Fibroblast of skin of left quadriceps (primary cell): ENCODE measurements at regions not wholly inside any gene's neighbourhood (a gene's known extent, or its start where the extent isn't known, plus 50 kb on each side); places are given as distances from the start of the nearest gene placed in this dataset.
"Not testable (repeated sequence)": the region's sequence is repeated elsewhere in the genome, so short reads cannot be mapped to it uniquely, and the experiment has no call there.

ENCODE experiments used
- DNase-seq, 2 experiments: peaks; one replicate each; pipeline ENCODE4 v3.0.0-alpha.2; 2013; ENCODE audit warnings: low read depth in 2 of 2

DNA sequence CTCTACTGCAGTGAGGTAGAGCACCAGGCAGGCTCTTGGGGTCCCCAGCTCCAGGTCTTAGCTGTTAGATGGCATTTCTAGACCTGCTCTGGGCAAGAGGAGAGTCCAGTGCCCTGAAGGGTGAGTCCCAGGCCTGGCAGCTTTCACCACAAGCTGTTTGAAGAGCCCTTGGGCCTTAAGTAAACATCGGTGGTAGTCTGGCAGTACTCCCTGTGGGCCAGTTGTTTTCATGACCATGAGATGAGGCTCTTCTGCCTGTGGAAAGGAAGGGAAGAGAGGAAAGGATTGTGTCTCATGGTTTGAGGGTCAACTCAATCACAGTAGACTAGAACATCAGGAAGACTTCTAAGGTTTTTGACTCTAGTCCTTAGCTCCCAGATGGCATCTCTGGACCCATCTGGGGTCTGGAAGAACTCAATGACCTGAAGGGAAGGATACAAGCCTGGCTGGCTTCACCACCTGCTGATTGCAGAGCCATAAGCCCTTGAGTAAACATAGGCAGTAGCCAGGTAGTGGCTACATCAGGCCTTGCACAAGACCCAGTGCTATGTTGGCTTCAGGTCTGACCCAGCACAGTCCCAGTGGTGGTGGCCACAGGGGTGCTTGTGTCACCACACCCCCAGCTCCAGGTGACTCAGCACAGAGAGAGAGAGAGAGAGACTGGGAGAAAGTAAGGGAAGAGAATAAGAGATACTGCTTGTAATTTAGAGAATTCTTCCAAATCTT is 114.3 kb upstream of the PCSK5 start:
- DNase-seq: no peak

- DNase-seq: no peak
Observed at GRCh38 chr9:75780185-75780584, 110.3 kb upstream of the PCSK5 start.

DNA sequence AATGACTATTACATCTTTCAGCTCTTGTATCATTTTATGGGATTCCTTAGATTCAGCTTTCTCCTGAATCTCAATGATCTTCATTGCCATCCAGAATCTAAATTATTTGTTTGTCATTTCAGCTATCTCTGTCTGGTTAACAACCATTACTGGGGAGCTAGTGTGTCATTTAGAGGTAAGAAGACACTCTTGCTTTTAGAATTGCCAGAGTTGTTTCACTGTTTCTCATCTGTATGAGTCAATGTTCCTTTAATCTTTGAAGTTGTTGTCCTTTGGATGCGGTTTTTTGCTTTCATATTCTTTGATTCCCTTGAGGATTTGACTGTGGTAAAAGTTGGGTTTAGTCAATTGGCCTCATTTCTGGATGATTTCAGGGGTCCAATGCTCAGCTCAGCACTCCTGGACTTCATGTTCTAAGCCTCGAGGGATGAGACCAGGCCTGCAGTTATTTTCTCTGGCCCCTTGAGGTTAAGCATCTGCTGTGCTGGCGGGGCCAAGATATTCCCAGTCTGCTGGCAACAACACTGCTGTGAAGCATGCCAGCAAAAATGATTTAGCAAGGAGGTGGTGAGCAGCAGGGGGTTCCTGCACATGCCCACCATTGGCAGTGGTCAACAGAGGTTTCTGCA is 102.4 kb upstream of the PCSK5 start:
- DNase-seq: no peak

DNA sequence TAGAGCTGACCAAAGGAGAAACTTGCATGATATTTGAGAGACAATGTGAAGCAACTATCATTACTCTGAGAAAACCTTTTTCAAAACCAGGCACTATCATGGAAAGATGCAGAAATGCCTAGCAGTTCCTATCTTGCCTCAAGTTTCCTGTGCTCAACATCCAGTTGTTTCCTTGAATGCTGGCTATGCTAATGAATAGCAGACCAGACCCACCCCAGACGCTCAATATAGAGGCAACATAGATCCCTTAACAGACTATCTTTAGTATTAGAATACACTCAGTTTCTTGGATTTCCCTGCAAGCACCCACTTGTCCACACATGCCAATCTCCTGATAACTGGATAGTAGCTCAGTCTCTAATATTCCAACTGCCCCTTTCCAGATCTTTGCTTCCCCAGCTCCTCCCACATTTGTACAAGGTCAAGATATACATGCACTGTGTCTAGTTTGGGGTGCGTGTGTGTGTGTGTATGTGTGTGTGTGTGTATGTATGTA is 93.3 kb upstream of the PCSK5 start:
- no peak for DNase-seq

GRCh38 chr9:75798505-75798904 is 92.0 kb upstream of the PCSK5 start:
- no peak for DNase-seq

GRCh38 chr9:75803130-75803529 is 87.3 kb upstream of the PCSK5 start:
- DNase-seq: peak; percentile 63 to 67

- no peak for DNase-seq
Observed at GRCh38 chr9:75810063-75810462, 80.4 kb upstream of the PCSK5 start.

DNA sequence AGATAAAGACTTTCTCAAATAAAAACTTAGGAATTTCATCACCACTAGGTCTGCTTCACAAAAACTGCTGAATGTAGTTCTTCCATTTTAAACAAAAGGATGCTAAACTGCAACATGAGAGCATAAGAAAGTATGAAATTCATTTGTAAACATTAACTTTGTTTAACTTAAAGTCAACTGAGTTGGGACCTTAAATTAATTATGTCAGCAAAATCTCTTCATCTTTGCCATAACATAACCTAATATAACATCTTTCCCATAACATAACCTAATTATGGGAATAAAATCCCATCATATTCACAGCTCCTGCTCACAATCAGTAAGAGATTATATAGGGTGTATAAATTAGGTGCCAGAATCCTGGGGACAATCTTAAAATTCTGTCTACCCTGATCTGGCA is 78.8 kb upstream of the PCSK5 start:
- no peak for DNase-seq

DNA sequence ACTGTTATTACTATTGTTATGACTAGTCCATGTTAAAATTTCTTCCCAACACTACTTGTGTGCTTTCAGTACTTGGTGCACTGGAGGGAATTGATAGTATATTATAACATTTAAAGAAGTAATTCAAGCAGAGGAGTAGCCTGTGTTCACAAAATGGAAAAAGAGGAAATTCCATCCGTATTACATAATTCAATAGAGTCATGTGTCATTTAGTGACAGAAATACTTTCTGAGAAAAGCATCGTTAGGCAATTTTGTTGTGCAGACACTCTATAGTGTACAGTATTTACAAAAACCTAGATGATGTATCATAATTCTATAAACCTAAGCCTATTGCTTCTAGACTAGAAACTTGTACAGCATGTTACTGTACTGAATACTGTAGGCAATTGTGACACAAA is 78.3 kb upstream of the PCSK5 start:
- no peak for DNase-seq

DNA sequence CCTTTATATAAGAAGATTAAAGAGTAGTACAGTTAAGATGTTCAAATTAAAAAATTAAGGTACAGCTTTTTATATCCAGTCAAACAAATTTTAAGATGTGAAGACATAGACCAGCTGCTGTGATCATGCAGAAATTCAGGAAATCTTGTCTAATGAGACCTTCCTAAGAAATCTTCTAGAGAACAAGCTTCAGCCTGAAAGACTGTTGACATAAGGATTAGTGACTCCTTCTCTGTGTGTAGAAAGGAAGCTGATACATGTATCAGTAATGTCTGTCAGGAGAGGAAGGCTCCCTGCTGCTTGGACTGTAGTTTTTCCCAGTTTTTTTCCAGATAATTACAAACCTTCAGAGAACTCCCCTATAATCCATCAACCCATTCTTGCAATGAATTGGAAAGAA is 75.8 kb upstream of the PCSK5 start:
- peak in 1 of 2 experiments; percentile 11 for DNase-seq

DNA sequence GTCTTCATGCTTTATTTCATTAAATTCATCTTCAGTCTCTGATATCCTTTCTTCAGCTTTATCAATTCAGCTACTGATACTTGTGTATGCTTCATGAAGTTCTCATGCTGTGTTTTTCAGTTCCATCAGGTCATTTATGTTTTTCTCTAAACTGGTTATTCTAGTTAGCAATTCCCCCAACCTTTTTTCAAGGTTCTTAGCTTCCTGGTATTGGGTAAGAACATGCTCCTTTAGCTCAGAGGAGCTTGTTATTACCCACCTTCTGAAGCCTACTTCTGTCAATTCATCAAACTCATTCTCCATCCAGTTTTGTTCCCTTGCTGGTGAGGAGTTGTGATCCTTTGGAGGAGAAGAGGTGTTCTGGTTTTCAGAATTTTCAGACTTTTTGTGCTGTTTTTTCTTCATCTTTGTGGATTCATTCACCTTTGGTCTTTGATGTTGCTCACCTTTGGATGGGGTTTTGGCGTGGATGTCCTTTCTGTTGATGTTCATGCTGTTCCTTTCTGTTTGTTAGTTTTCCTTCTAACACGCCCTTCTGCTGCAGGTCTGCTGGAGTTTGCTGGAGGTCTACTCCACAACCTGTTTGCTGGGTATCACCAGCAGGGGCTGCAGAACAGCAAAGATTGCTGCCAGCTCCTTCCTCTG is 69.9 kb upstream of the PCSK5 start:
- DNase-seq: not testable (repeated sequence)

- peak; percentile 14 to 18 for DNase-seq
Observed at GRCh38 chr9:75823151-75823550, 67.3 kb upstream of the PCSK5 start.

- no peak for DNase-seq
Observed at GRCh38 chr9:75824816-75825568, 65.5 kb upstream of the PCSK5 start.

- no peak for DNase-seq
Observed at GRCh38 chr9:75826314-75826713, 64.2 kb upstream of the PCSK5 start.

DNA sequence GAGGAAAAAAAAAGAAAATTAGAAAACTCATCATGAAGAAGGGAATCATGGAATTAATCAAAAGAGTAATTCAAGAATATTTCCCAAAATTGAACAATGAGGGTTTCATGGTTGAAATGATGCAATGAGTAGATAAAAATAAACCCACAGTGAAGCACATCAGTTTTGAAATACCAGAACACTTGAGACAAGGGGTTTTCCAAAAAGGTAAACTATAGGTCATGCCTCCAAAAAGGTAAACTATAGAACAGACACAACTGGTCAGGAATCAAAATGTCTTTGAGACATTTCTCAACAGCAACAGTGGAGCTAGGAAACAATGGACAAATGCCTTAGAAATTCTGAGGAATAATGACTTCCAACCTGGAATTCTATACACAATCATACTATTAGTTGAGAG is 60.2 kb upstream of the PCSK5 start:
- no peak for DNase-seq

DNA sequence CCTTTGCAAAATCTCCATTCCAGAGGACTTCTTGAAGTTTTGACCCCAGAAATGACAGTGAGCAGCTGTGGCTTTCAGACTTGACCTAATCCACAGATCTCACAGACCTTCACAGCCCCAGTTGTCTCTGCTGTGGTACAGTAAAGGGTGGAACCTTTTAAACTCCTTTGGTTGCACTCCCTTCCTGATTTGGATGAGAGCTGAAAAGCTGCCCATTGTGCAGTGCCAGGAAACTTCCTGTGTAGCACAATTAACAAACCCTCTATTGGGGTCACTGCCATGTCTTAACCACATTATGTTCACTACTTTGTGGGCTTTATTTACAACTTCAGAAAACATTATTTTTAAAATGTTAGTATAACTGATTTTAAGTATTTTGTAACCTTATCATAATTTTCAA is 56.7 kb upstream of the PCSK5 start:
- DNase-seq: no peak

- DNase-seq: no peak
Observed at GRCh38 chr9:75834878-75835277, 55.6 kb upstream of the PCSK5 start.
